Activated CD8-positive, alpha-beta T cell treated with anti-CD3 and anti-CD28 coated beads for 36 hours (primary cell): ENCODE measurements at regions not wholly inside any gene's neighbourhood (a gene's known extent, or its start where the extent isn't known, plus 50 kb on each side); places are given as distances from the start of the nearest gene placed in this dataset.

ENCODE experiments used
- ATAC-seq: fragments of 200-7000 bp; cut with Tn5 transposase; one replicate; pipeline ENCODE4 v1.10.0; 2021; ENCODE audit warnings: mild to moderate bottlenecking, moderate library complexity
- CTCF ChIA-PET: fragments of 350-600 bp; sonication (Branson Sonifier 250); formaldehyde crosslinking; loops from one replicate; lab custom pipeline; 2021; ENCODE audit warnings: antibody characterized with exemption; lab: Charles Lee
- POLR2A ChIA-PET: fragments of 350-600 bp; sonication (Branson Sonifier 250); formaldehyde crosslinking; loops from one replicate; lab custom pipeline; 2021; ENCODE audit warnings: antibody characterized with exemption; lab: Charles Lee
- DNase-seq: peaks from one replicate; pipeline ENCODE4 v3.0.0-alpha.2; 2020
- H3K27ac Mint-ChIP-seq: one replicate; pipeline ENCODE4 v1.8.0; 2021; ENCODE audit warnings: mild to moderate bottlenecking, mixed read lengths
- H3K27me3 Mint-ChIP-seq: one replicate; pipeline ENCODE4 v1.8.0; 2021; ENCODE audit warnings: mixed read lengths
- H3K36me3 Mint-ChIP-seq: one replicate; pipeline ENCODE4 v1.8.0; 2021; ENCODE audit warnings: low read depth, mixed read lengths
- H3K4me1 Mint-ChIP-seq: one replicate; pipeline ENCODE4 v1.8.0; 2021; ENCODE audit warnings: low read depth, mixed read lengths
- H3K4me3 Mint-ChIP-seq: one replicate; pipeline ENCODE4 v1.8.0; 2021; ENCODE audit warnings: mild to moderate bottlenecking, moderate library complexity, mixed read lengths
- H3K9me3 Mint-ChIP-seq: one replicate; pipeline ENCODE4 v1.8.0; 2021; ENCODE audit warnings: mixed read lengths
- CTCF ChIP-seq: fragments of 200-600 bp; IDR thresholded peaks from one replicate; pipeline ENCODE4 v1.8.0; 2022; ENCODE audit warnings: antibody characterized with exemption, mild to moderate bottlenecking
- intact Hi-C: fragments of 100-400 bp; cut with micrococcal nuclease; formaldehyde crosslinking; loops from one replicate; pipeline ENCODE4 v1.10.0; 2022

DNA sequence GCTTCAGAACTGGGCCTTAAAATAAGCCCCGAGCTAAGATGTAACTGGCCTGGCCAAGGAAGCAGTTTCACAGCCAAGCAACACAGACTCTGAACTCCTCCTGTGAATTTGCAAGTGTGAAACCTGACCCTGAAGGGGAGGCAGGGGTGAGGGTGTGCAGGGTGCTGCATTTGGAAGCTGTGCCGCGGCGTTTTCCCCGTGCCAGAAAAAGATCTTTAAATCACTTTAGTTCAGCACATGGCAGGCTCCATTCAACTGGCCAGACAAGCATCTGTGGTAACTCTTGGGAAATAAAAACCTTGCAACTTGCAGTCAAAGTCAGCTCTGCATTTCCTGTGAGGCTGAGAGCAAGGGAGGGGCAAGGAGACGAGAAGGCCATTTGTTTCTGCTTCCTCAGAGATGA lies 209.3 kb upstream of the SOX11 start:
- no peaks in the 10 kb centered on the region for H3K9me3 Mint-ChIP-seq
- H3K4me3 Mint-ChIP-seq: no peak overlapping the region
- no peaks in the 10 kb centered on the region for H3K4me1 Mint-ChIP-seq
- DNase-seq (no peak), ATAC-seq (no peak)
- H3K27ac Mint-ChIP-seq: no peak overlapping the region
- peaks cover 2% of the 10 kb centered on the region for H3K27me3 Mint-ChIP-seq
- ChIA-PET CTCF (no interaction called here), POLR2A (no interaction called here)
- intact Hi-C loops: no loop called here
- H3K36me3 Mint-ChIP-seq: no peaks in the 10 kb centered on the region
- TF ChIP-seq CTCF: no peak

DNA sequence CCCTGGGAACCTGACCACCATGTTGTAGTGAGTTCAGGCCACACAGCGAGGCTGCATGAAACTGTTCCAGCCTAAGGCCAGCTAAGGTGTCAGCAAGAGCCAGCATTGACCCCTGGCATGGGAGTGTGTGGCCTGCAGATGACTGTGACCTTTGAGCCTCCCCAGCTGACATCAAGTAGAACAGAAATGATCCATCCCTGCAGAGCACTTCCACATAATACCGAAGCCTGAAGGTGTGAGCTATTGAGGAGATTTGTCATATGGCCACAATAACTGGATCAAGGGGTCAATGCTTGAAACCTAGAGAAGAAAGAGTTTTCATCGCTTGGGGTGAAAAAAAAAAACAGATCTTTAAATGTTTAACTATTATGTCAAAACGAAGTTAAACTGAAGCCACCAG lies 207.3 kb upstream of the SOX11 start:
- Mint-ChIP-seq H3K27me3 (peaks cover 2% of the 10 kb centered on the region), H3K4me3 (no peak overlapping the region), H3K36me3 (no peaks in the 10 kb centered on the region), H3K9me3 (no peaks in the 10 kb centered on the region), H3K4me1 (no peaks in the 10 kb centered on the region), H3K27ac (no peak overlapping the region)
- POLR2A ChIA-PET: no interaction called here
- no peak for TF ChIP-seq CTCF
- CTCF ChIA-PET: no interaction called here
- intact Hi-C loops: no loop called here
- DNase-seq: no peak
- no peak for ATAC-seq

DNA sequence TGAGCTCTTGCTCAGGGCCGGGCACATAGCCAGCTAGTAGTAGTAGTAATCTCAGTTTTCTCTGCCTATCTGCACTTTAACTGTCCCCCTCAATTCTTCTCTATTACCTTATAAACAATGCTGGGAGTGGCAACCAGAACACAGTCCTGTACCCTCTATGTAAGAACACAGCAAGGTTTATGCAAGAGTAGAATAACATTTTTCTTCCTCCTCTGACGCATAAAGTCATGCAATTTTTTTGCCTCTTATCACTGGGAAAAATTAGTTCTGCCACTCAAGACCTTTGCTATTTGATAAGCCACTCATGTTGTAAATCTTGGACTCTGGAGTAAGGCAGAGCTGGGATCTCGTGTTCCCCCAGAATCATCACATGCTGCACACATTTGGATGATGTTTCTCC lies 200.7 kb upstream of the SOX11 start:
- Mint-ChIP-seq H3K4me1 (no peaks in the 10 kb centered on the region), H3K27ac (no peak overlapping the region), H3K4me3 (no peak overlapping the region), H3K36me3 (no peaks in the 10 kb centered on the region), H3K9me3 (no peaks in the 10 kb centered on the region), H3K27me3 (no peaks in the 10 kb centered on the region)
- intact Hi-C loops: no loop called here
- ChIA-PET CTCF (no interaction called here), POLR2A (no interaction called here)
- ATAC-seq: no peak
- TF ChIP-seq CTCF: no peak
- DNase-seq: no peak

GRCh38 chr2:5493256-5493655 lies 198.9 kb upstream of the SOX11 start:
- no peak for TF ChIP-seq CTCF
- Mint-ChIP-seq H3K9me3 (no peaks in the 10 kb centered on the region), H3K27me3 (no peaks in the 10 kb centered on the region), H3K4me3 (no peak overlapping the region), H3K4me1 (no peaks in the 10 kb centered on the region), H3K27ac (no peak overlapping the region), H3K36me3 (no peaks in the 10 kb centered on the region)
- POLR2A ChIA-PET: no interaction called here
- intact Hi-C loops: no loop called here
- ATAC-seq (no peak), DNase-seq (no peak)
- CTCF ChIA-PET: no interaction called here

GRCh38 chr2:5494212-5494611 lies 198.0 kb upstream of the SOX11 start:
- TF ChIP-seq CTCF: no peak
- ChIA-PET CTCF (no interaction called here), POLR2A (no interaction called here)
- H3K27ac Mint-ChIP-seq: no peak overlapping the region
- ATAC-seq (no peak), DNase-seq (no peak)
- no peaks in the 10 kb centered on the region for H3K27me3 Mint-ChIP-seq
- intact Hi-C loops: no loop called here
- no peak overlapping the region for H3K4me3 Mint-ChIP-seq
- H3K4me1 Mint-ChIP-seq: no peaks in the 10 kb centered on the region
- H3K36me3 Mint-ChIP-seq: no peaks in the 10 kb centered on the region
- H3K9me3 Mint-ChIP-seq: no peaks in the 10 kb centered on the region
